ENCODE measurements at regions not wholly inside any gene's neighbourhood (a gene's known extent, or its start where the extent isn't known, plus 50 kb on each side); places are given as distances from the start of the nearest gene placed in this dataset.

- Histone ChIP-seq H3K27ac (no peak overlapping the region), H4K20me1 (ENCODE audit: insufficient read depth) (no peaks in the 10 kb centered on the region), H3K9ac (no peak overlapping the region), H3K4me2 (no peak overlapping the region), H3K36me3 (ENCODE audit: insufficient read depth) (no peaks in the 10 kb centered on the region), H3K27me3 (ENCODE audit: insufficient read depth, low read depth) (no peaks in the 10 kb centered on the region), H3K4me3 (IDR thresholded peaks at IDR 0.05; ENCODE audit: insufficient read depth, low read depth, low read length) (no peak overlapping the region), H2AFZ (ENCODE audit: low read depth) (no peak overlapping the region), H3K79me2 (ENCODE audit: insufficient read depth, low read depth) (no peaks in the 10 kb centered on the region), H3K4me1 (ENCODE audit: low read depth, poor library complexity, severe bottlenecking) (no peaks in the 10 kb centered on the region)
- TF ChIP-seq CTCF (conservative IDR thresholded peaks at IDR 0.05; ENCODE audit: low read depth, low read length) = no peak
These were observed 497.8 kb downstream of the HS3ST4 start for GRCh38 chr16:26189536-26189935.

GRCh38 chr16:26194526-26194925 is 502.8 kb downstream of the HS3ST4 start:
- no peaks in the 10 kb centered on the region for H3K79me2 ChIP-seq (ENCODE audit: insufficient read depth, low read depth)
- H3K27ac ChIP-seq = no peak overlapping the region
- H3K4me3 ChIP-seq (IDR thresholded peaks at IDR 0.05; ENCODE audit: insufficient read depth, low read depth, low read length) = no peak overlapping the region
- H3K27me3 ChIP-seq (ENCODE audit: insufficient read depth, low read depth) = no peaks in the 10 kb centered on the region
- no peak overlapping the region for H3K9ac ChIP-seq
- no peaks in the 10 kb centered on the region for H3K4me1 ChIP-seq (ENCODE audit: low read depth, poor library complexity, severe bottlenecking)
- no peak overlapping the region for H2AFZ ChIP-seq (ENCODE audit: low read depth)
- no peak for TF ChIP-seq CTCF (conservative IDR thresholded peaks at IDR 0.05; ENCODE audit: low read depth, low read length)
- no peak overlapping the region for H3K4me2 ChIP-seq
- H3K36me3 ChIP-seq (ENCODE audit: insufficient read depth) = no peaks in the 10 kb centered on the region
- no peaks in the 10 kb centered on the region for H4K20me1 ChIP-seq (ENCODE audit: insufficient read depth)

- Histone ChIP-seq H3K27ac (no peak overlapping the region), H3K4me1 (ENCODE audit: low read depth, poor library complexity, severe bottlenecking) (no peaks in the 10 kb centered on the region), H3K79me2 (ENCODE audit: insufficient read depth, low read depth) (no peaks in the 10 kb centered on the region), H4K20me1 (ENCODE audit: insufficient read depth) (no peaks in the 10 kb centered on the region), H3K36me3 (ENCODE audit: insufficient read depth) (no peaks in the 10 kb centered on the region), H2AFZ (ENCODE audit: low read depth) (no peak overlapping the region), H3K4me3 (IDR thresholded peaks at IDR 0.05; ENCODE audit: insufficient read depth, low read depth, low read length) (no peak overlapping the region), H3K9ac (no peak overlapping the region), H3K4me2 (no peak overlapping the region), H3K27me3 (ENCODE audit: insufficient read depth, low read depth) (no peaks in the 10 kb centered on the region)
- TF ChIP-seq CTCF (conservative IDR thresholded peaks at IDR 0.05; ENCODE audit: low read depth, low read length) = no peak
These were observed 503.5 kb downstream of the HS3ST4 start for GRCh38 chr16:26195225-26195624.

GRCh38 chr16:26196310-26196709 is 504.6 kb downstream of the HS3ST4 start:
- no peaks in the 10 kb centered on the region for H3K36me3 ChIP-seq (ENCODE audit: insufficient read depth)
- no peaks in the 10 kb centered on the region for H3K27me3 ChIP-seq (ENCODE audit: insufficient read depth, low read depth)
- no peak overlapping the region for H3K4me2 ChIP-seq
- no peak for TF ChIP-seq CTCF (conservative IDR thresholded peaks at IDR 0.05; ENCODE audit: low read depth, low read length)
- no peaks in the 10 kb centered on the region for H3K4me1 ChIP-seq (ENCODE audit: low read depth, poor library complexity, severe bottlenecking)
- no peak overlapping the region for H2AFZ ChIP-seq (ENCODE audit: low read depth)
- H4K20me1 ChIP-seq (ENCODE audit: insufficient read depth) = no peaks in the 10 kb centered on the region
- H3K9ac ChIP-seq = no peak overlapping the region
- H3K79me2 ChIP-seq (ENCODE audit: insufficient read depth, low read depth) = no peaks in the 10 kb centered on the region
- no peak overlapping the region for H3K4me3 ChIP-seq (IDR thresholded peaks at IDR 0.05; ENCODE audit: insufficient read depth, low read depth, low read length)
- H3K27ac ChIP-seq = no peak overlapping the region

GRCh38 chr16:26196802-26197201 is 505.0 kb downstream of the HS3ST4 start:
- H3K9ac ChIP-seq = no peak overlapping the region
- H3K79me2 ChIP-seq (ENCODE audit: insufficient read depth, low read depth) = no peaks in the 10 kb centered on the region
- H3K4me1 ChIP-seq (ENCODE audit: low read depth, poor library complexity, severe bottlenecking) = no peaks in the 10 kb centered on the region
- TF ChIP-seq CTCF (conservative IDR thresholded peaks at IDR 0.05; ENCODE audit: low read depth, low read length) = no peak
- H3K4me2 ChIP-seq = no peak overlapping the region
- H4K20me1 ChIP-seq (ENCODE audit: insufficient read depth) = no peaks in the 10 kb centered on the region
- no peak overlapping the region for H2AFZ ChIP-seq (ENCODE audit: low read depth)
- H3K36me3 ChIP-seq (ENCODE audit: insufficient read depth) = no peaks in the 10 kb centered on the region
- no peak overlapping the region for H3K4me3 ChIP-seq (IDR thresholded peaks at IDR 0.05; ENCODE audit: insufficient read depth, low read depth, low read length)
- no peak overlapping the region for H3K27ac ChIP-seq
- H3K27me3 ChIP-seq (ENCODE audit: insufficient read depth, low read depth) = no peaks in the 10 kb centered on the region
